ENCODE measurements at regions not wholly inside any gene's neighbourhood (a gene's known extent, or its start where the extent isn't known, plus 50 kb on each side); places are given as distances from the start of the nearest gene placed in this dataset.

GRCh38 chr1:57518496-57518895 lies 94.6 kb upstream of the DAB1 start:
- DNase-seq, result no peak
- in situ Hi-C loops (cut with HindIII; ENCODE audit: low pct_ligation_motif_present, low pct_unique_long_range_greater_than_20kb, low sequenced_read_pairs), result no loop called here

GRCh38 chr1:57517587-57518374 lies 93.9 kb upstream of the DAB1 start:
- in situ Hi-C loops (cut with HindIII; ENCODE audit: low pct_ligation_motif_present, low pct_unique_long_range_greater_than_20kb, low sequenced_read_pairs), result no loop called here
- DNase-seq, result no peak

DNA sequence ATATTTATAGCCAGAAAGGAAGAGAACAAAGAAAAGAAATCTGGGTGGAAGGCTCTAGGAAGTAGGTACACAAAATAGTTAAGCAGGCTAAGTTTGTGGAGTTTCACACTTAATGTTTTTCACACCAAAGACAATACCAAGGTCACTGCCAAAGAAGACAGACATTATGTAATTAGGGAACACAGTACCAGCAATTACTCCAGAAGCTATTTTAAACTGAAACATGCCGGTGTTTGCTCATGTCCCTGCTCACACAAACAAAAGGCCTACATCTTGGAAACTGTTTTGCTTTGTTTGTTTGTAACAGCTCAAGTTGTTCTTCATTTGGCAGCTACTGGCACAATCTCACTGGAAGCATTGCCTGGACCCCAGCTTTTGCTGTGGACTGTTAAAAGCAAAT lies 88.5 kb upstream of the DAB1 start:
- no peak for DNase-seq
- in situ Hi-C loops (cut with HindIII; ENCODE audit: low pct_ligation_motif_present, low pct_unique_long_range_greater_than_20kb, low sequenced_read_pairs), result no loop called here

DNA sequence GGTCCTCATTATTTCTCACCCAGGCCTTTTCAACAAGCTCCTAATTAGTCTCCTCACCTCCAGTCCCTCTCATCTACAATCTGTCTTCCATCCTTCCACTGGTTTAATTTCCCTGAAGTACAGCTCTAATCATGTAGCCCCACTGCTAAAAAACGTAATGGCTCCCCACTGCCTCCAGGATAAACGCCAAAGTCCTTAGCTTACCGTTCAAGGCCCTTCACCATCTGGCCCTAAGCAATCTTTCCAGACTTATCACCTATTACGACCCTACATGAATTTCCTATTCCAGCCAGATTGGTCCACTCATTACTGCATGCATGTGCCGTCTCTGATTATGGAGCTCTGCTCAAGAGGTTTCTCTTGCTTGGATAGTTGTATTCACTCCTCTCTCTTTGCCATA lies 83.1 kb upstream of the DAB1 start:
- in situ Hi-C loops (cut with HindIII; ENCODE audit: low pct_ligation_motif_present, low pct_unique_long_range_greater_than_20kb, low sequenced_read_pairs), result no loop called here
- no peak for DNase-seq

GRCh38 chr1:57503337-57503736 lies 79.5 kb upstream of the DAB1 start:
- in situ Hi-C loops (cut with HindIII; ENCODE audit: low pct_ligation_motif_present, low pct_unique_long_range_greater_than_20kb, low sequenced_read_pairs), result no loop called here
- no peak for DNase-seq

DNA sequence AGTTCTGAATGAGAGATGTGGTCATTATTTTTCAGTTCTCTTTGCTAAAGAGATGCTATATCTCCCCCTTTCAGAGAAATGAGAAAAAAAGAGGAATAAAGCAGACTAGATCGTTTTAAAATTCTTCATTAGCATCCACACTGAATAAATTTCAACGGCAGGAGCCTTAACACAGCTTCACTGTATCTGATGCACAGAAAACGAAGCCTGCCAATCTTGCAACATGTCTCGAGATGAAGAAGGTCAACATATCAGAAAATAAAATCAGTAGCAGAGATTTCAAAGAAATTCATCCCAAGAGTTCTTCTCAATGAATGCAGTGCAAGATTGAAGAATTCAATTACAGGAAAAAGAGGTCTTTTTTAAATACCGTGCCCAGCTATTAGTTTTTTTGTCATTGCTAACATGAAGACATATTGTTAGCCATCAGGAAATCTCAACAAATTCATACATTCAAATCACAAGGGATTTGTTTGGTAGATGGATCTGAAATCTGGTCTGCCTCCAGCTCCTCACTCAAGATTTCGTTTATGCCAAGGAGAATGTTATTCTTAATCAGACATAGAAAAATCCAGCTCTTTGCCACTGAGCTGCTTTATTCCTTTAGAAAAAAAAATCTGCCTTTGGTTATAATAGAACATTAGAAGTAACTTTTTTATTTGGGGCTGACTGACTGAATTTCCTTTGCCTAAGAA lies 76.4 kb upstream of the DAB1 start:
- in situ Hi-C loops (cut with HindIII; ENCODE audit: low pct_ligation_motif_present, low pct_unique_long_range_greater_than_20kb, low sequenced_read_pairs), result no loop called here
- no peak for DNase-seq

- no peak for DNase-seq
- in situ Hi-C loops (cut with HindIII; ENCODE audit: low pct_ligation_motif_present, low pct_unique_long_range_greater_than_20kb, low sequenced_read_pairs), result no loop called here
These were observed 70.7 kb upstream of the DAB1 start for GRCh38 chr1:57494530-57495079.

DNA sequence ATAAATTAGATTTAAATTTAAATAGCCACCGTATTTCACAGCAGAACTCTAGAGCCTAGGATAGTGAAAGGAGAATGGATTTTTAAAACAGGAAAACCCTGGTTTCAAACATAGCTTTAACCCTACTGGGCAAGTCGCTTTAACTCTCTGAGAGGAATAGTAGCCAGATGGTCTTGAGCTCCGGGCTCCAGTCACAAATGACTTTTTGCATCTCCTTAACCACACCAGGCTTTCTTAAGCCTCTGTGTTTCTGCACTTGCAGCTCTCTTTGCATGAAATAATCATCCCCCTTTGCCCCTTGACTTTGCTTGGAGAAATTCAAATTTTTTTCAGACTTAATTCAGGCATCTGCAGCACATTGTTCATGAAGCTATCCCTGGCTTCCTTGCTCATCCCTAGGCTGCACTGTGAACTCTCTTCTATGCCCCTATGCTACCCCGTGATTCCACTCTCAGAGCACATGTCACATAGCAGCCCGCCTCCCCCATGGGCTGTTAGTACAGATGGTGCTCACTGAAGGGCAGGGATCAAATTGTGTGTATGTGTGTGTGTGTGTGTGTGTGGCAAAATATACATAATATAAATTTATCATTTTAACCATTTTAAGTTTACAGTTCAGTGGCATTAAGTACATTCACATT lies 68.8 kb upstream of the DAB1 start:
- no peak for DNase-seq
- in situ Hi-C loops (cut with HindIII; ENCODE audit: low pct_ligation_motif_present, low pct_unique_long_range_greater_than_20kb, low sequenced_read_pairs), result no loop called here

DNA sequence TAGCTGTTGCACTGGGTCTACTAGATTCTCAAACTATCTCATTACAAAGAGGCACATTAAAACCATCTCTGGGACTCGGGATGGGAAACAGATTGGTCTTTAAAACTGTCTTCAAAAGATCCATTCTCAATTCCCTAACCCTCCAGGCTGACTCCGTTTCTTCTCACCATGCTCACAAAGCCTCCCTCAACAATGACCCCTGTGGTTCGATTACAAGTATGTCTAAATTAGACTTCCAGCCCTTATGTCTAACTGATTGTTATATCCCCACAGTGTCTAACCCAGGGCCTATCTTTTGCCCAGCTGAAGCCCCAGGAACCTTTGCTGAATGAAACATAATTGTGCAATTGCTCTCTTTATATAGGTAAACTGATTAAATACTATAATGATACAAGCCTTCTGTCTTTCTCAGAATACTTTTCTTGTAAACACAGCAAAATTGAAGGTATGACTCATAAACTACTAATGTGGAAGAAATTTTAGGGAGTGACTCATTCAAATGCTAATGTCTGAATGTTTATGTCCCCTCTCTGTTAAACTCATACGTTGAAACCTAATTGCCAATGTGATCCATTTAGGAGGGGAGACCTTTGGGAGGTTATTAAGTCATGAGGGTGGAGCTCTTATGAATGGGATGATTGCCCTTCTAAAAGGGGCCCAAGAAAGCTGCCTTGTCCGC lies 65.6 kb upstream of the DAB1 start:
- peak; percentile 28 for DNase-seq
- in situ Hi-C loops (cut with HindIII; ENCODE audit: low pct_ligation_motif_present, low pct_unique_long_range_greater_than_20kb, low sequenced_read_pairs), result no loop called here

DNA sequence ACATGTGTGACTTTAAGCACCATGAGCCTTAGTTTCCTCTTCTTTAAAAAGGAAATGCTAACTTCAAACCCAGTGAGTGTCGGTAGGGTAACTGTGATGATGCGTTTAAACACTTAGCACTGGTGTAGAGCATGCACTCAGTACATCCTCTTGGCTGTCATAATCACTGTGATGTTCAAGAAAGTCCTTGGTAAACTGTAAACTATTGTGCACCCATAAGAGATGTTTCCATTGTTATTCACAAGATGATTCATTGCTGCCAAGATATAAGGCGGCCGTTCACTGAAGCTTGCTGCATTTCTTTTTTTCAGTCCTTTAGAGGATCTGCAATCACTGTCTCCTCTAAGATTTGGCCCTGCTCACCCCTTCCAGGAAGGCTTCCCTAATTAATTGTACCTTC lies 61.8 kb upstream of the DAB1 start:
- in situ Hi-C loops (cut with HindIII; ENCODE audit: low pct_ligation_motif_present, low pct_unique_long_range_greater_than_20kb, low sequenced_read_pairs), result no loop called here
- peak; percentile 27 for DNase-seq

- in situ Hi-C loops (cut with HindIII; ENCODE audit: low pct_ligation_motif_present, low pct_unique_long_range_greater_than_20kb, low sequenced_read_pairs), result no loop called here
These were observed 60.1 kb upstream of the DAB1 start for GRCh38 chr1:57483954-57484353.

DNA sequence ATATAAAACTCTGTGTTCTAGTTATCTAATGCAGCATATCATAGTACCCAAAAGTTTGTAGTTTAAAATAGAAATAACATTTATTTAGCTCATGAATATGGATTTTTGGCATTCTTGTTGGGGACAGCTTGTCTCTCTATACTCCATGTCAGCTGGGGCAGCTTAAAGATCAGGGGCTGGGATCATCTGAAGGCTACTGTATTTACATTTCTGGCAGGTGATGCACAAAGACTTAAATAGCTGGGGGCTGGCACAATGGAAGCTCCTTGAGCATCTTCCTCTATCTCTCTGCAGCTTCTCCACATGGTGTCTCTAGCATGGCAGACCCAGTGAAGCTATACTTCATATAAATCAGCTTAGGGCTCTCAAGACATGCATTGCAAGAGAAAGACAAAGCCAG lies 55.6 kb upstream of the DAB1 start:
- no peak for DNase-seq
- in situ Hi-C loops (cut with HindIII; ENCODE audit: low pct_ligation_motif_present, low pct_unique_long_range_greater_than_20kb, low sequenced_read_pairs), result no loop called here

More at GRCh38 chr1:57483954-57484353, 60.1 kb upstream of the DAB1 start:
- no peak for DNase-seq

DNA sequence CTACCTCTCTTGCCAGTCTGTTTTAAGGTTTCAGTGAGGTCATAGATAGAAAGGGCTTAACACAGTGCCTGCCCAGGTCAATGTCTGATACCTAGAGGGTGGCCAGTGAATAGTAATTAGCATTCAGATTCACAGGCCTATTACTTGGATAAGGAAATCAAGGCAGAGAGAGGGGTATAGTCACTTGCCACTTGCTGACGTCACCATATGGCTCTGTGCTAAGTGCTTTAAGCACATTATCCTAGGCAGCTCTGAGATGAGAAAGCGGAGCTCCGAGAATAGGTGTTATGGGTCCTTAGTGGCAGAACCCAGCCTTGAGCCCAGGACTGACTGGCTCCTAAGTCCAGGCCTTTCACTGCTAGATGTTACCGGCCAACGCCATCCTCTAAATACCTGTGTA lies 51.5 kb upstream of the DAB1 start:
- no peak for DNase-seq
- in situ Hi-C loops (cut with HindIII; ENCODE audit: low pct_ligation_motif_present, low pct_unique_long_range_greater_than_20kb, low sequenced_read_pairs), result no loop called here

GRCh38 chr1:57474137-57474750 lies 50.4 kb upstream of the DAB1 start:
- in situ Hi-C loops (cut with HindIII; ENCODE audit: low pct_ligation_motif_present, low pct_unique_long_range_greater_than_20kb, low sequenced_read_pairs), result no loop called here
- DNase-seq, result no peak
